Rectal smooth muscle tissue (tissue), 1 donor: ENCODE measurements at regions not wholly inside any gene's neighbourhood (a gene's known extent, or its start where the extent isn't known, plus 50 kb on each side); places are given as distances from the start of the nearest gene placed in this dataset.

Experiments used
- H3K27ac ChIP-seq: one replicate; pipeline ENCODE4 v1.7.0; 2013; ENCODE audit warnings: low read depth, low read length, inconsistent platforms
- H3K27me3 ChIP-seq: one replicate; pipeline ENCODE4 v1.7.0; 2013; ENCODE audit warnings: low read length; ENCODE audit not compliant: control insufficient read depth, insufficient read depth
- H3K36me3 ChIP-seq: one replicate; pipeline ENCODE4 v1.7.0; 2013; ENCODE audit warnings: low read length; ENCODE audit not compliant: control insufficient read depth, insufficient read depth
- H3K4me1 ChIP-seq: one replicate; pipeline ENCODE4 v1.7.0; 2013; ENCODE audit warnings: low read length; ENCODE audit not compliant: control insufficient read depth, insufficient read depth
- H3K4me3 ChIP-seq: one replicate; pipeline ENCODE4 v1.7.0; 2013; ENCODE audit warnings: low read length
- H3K9ac ChIP-seq: one replicate; pipeline ENCODE4 v1.7.0; 2013; ENCODE audit warnings: low read length

- H3K9ac ChIP-seq = no peak overlapping the region
- no peaks in the 10 kb centered on the region for H3K36me3 ChIP-seq
- no peak overlapping the region for H3K27ac ChIP-seq
- H3K27me3 ChIP-seq = no peaks in the 10 kb centered on the region
- H3K4me1 ChIP-seq = no peaks in the 10 kb centered on the region
- no peak overlapping the region for H3K4me3 ChIP-seq
Observed at GRCh38 chr2:136243638-136244535, 125.9 kb upstream of the CXCR4 start.

GRCh38 chr2:136242687-136243277, 124.8 kb upstream of the CXCR4 start:
- no peak overlapping the region for H3K9ac ChIP-seq
- no peaks in the 10 kb centered on the region for H3K27me3 ChIP-seq
- no peak overlapping the region for H3K4me3 ChIP-seq
- no peaks in the 10 kb centered on the region for H3K36me3 ChIP-seq
- H3K27ac ChIP-seq = no peak overlapping the region
- H3K4me1 ChIP-seq = no peaks in the 10 kb centered on the region

- Histone ChIP-seq H3K36me3 (no peaks in the 10 kb centered on the region), H3K27ac (no peak overlapping the region), H3K4me3 (no peak overlapping the region), H3K27me3 (no peaks in the 10 kb centered on the region), H3K4me1 (no peaks in the 10 kb centered on the region), H3K9ac (no peak overlapping the region)
Observed at GRCh38 chr2:136242100-136242499, 124.2 kb upstream of the CXCR4 start.

- no peak overlapping the region for H3K27ac ChIP-seq
- no peaks in the 10 kb centered on the region for H3K27me3 ChIP-seq
- H3K4me1 ChIP-seq = no peaks in the 10 kb centered on the region
- no peak overlapping the region for H3K9ac ChIP-seq
- no peak overlapping the region for H3K4me3 ChIP-seq
- H3K36me3 ChIP-seq = no peaks in the 10 kb centered on the region
Observed at GRCh38 chr2:136239079-136239685, 121.2 kb upstream of the CXCR4 start.

GRCh38 chr2:136238286-136239078, 120.5 kb upstream of the CXCR4 start:
- Histone ChIP-seq H3K27me3 (no peaks in the 10 kb centered on the region), H3K36me3 (no peaks in the 10 kb centered on the region), H3K4me3 (no peak overlapping the region), H3K9ac (no peak overlapping the region), H3K27ac (no peak overlapping the region), H3K4me1 (no peaks in the 10 kb centered on the region)

- Histone ChIP-seq H3K27me3 (no peaks in the 10 kb centered on the region), H3K4me3 (no peak overlapping the region), H3K4me1 (no peaks in the 10 kb centered on the region), H3K9ac (no peak overlapping the region), H3K36me3 (no peaks in the 10 kb centered on the region), H3K27ac (no peak overlapping the region)
Observed at GRCh38 chr2:136236019-136236418, 118.1 kb upstream of the CXCR4 start.

GRCh38 chr2:136235546-136235945, 117.6 kb upstream of the CXCR4 start:
- Histone ChIP-seq H3K4me1 (no peaks in the 10 kb centered on the region), H3K36me3 (no peaks in the 10 kb centered on the region), H3K27ac (no peak overlapping the region), H3K27me3 (no peaks in the 10 kb centered on the region), H3K4me3 (no peak overlapping the region), H3K9ac (no peak overlapping the region)

GRCh38 chr2:136234261-136234660, 116.3 kb upstream of the CXCR4 start:
- no peak overlapping the region for H3K27ac ChIP-seq
- no peak overlapping the region for H3K4me3 ChIP-seq
- H3K36me3 ChIP-seq = no peaks in the 10 kb centered on the region
- no peaks in the 10 kb centered on the region for H3K27me3 ChIP-seq
- H3K9ac ChIP-seq = no peak overlapping the region
- H3K4me1 ChIP-seq = no peaks in the 10 kb centered on the region

- Histone ChIP-seq H3K9ac (no peak overlapping the region), H3K27ac (no peak overlapping the region), H3K36me3 (no peaks in the 10 kb centered on the region), H3K4me1 (no peaks in the 10 kb centered on the region), H3K27me3 (no peaks in the 10 kb centered on the region), H3K4me3 (no peak overlapping the region)
Observed at GRCh38 chr2:136233298-136233697, 115.3 kb upstream of the CXCR4 start.

- Histone ChIP-seq H3K9ac (no peak overlapping the region), H3K4me3 (no peak overlapping the region), H3K36me3 (no peaks in the 10 kb centered on the region), H3K27me3 (no peaks in the 10 kb centered on the region), H3K27ac (no peak overlapping the region), H3K4me1 (no peaks in the 10 kb centered on the region)
Observed at GRCh38 chr2:136232456-136233172, 114.7 kb upstream of the CXCR4 start.

GRCh38 chr2:136230464-136230863, 112.5 kb upstream of the CXCR4 start:
- no peak overlapping the region for H3K27ac ChIP-seq
- no peak overlapping the region for H3K4me3 ChIP-seq
- H3K9ac ChIP-seq = no peak overlapping the region
- H3K36me3 ChIP-seq = no peaks in the 10 kb centered on the region
- H3K4me1 ChIP-seq = no peaks in the 10 kb centered on the region
- H3K27me3 ChIP-seq = no peaks in the 10 kb centered on the region

GRCh38 chr2:136226903-136227302, 109.0 kb upstream of the CXCR4 start:
- H3K27me3 ChIP-seq = no peaks in the 10 kb centered on the region
- H3K9ac ChIP-seq = no peak overlapping the region
- no peaks in the 10 kb centered on the region for H3K4me1 ChIP-seq
- H3K27ac ChIP-seq = no peak overlapping the region
- no peak overlapping the region for H3K4me3 ChIP-seq
- no peaks in the 10 kb centered on the region for H3K36me3 ChIP-seq
